ENCODE measurements at regions not wholly inside any gene's neighbourhood (a gene's known extent, or its start where the extent isn't known, plus 50 kb on each side); places are given as distances from the start of the nearest gene placed in this dataset.

DNA sequence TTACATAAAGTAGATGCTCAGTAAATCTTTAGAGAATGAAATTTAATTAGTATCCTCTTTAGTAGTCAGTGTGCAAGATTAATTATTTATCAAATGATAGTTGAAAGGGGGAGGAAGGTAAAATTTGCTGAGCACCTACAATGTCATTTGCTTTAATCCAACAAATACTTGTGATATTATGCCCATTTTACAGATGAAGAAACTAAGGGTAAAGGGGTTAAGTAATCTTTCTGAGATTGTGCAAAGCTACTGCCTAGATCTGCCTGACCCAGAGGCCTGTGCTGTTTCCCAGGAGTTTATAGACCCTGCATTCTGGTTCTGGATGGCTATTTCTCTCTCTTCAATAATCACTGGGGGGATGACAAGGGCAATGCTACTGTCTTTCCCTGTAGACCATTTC, 58.3 kb upstream of the BACH2 start:
- TF ChIP-seq ZNF565 (CRISPR knock-in tag; conservative IDR thresholded peaks at IDR 0.05; ENCODE audit: low read depth) (no peak), TCF4 (CRISPR knock-in tag; IDR thresholded peaks at IDR 0.05; ENCODE audit: borderline replicate concordance) (no peak), GLIS3 (CRISPR knock-in tag; IDR thresholded peaks at IDR 0.05) (no peak), ZFP30 (CRISPR knock-in tag; IDR thresholded peaks at IDR 0.05) (no peak), CSDC2 (CRISPR knock-in tag; IDR thresholded peaks at IDR 0.05) (no peak)
- TF ChIP-seq, protein P1, sequence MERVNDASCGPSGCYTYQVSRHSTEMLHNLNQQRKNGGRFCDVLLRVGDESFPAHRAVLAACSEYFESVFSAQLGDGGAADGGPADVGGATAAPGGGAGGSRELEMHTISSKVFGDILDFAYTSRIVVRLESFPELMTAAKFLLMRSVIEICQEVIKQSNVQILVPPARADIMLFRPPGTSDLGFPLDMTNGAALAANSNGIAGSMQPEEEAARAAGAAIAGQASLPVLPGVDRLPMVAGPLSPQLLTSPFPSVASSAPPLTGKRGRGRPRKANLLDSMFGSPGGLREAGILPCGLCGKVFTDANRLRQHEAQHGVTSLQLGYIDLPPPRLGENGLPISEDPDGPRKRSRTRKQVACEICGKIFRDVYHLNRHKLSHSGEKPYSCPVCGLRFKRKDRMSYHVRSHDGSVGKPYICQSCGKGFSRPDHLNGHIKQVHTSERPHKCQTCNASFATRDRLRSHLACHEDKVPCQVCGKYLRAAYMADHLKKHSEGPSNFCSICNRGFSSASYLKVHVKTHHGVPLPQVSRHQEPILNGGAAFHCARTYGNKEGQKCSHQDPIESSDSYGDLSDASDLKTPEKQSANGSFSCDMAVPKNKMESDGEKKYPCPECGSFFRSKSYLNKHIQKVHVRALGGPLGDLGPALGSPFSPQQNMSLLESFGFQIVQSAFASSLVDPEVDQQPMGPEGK (CRISPR knock-in tag; IDR thresholded peaks at IDR 0.05; ENCODE audit: borderline replicate concordance) = no peak
- TF ChIP-seq, protein P2, sequence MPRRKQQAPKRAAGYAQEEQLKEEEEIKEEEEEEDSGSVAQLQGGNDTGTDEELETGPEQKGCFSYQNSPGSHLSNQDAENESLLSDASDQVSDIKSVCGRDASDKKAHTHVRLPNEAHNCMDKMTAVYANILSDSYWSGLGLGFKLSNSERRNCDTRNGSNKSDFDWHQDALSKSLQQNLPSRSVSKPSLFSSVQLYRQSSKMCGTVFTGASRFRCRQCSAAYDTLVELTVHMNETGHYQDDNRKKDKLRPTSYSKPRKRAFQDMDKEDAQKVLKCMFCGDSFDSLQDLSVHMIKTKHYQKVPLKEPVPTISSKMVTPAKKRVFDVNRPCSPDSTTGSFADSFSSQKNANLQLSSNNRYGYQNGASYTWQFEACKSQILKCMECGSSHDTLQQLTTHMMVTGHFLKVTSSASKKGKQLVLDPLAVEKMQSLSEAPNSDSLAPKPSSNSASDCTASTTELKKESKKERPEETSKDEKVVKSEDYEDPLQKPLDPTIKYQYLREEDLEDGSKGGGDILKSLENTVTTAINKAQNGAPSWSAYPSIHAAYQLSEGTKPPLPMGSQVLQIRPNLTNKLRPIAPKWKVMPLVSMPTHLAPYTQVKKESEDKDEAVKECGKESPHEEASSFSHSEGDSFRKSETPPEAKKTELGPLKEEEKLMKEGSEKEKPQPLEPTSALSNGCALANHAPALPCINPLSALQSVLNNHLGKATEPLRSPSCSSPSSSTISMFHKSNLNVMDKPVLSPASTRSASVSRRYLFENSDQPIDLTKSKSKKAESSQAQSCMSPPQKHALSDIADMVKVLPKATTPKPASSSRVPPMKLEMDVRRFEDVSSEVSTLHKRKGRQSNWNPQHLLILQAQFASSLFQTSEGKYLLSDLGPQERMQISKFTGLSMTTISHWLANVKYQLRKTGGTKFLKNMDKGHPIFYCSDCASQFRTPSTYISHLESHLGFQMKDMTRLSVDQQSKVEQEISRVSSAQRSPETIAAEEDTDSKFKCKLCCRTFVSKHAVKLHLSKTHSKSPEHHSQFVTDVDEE (CRISPR knock-in tag; IDR thresholded peaks at IDR 0.05) = no peak

Data from SK-N-SH treated with all-trans-retinoic acid at 6 μM for 48 hours (cell line).